HEK293 (cell line): ENCODE measurements at regions not wholly inside any gene's neighbourhood (a gene's known extent, or its start where the extent isn't known, plus 50 kb on each side); places are given as distances from the start of the nearest gene placed in this dataset.

Experiments
- KLF1 ChIP-seq: fragments of 450-650 bp; formaldehyde crosslinking; IDR thresholded peaks from 2 replicates; pipeline ENCODE4 v1.5.1; 2016; ENCODE audit warnings: missing biosample characterization, missing genetic modification characterization
- RBAK ChIP-seq: fragments of 450-650 bp; formaldehyde crosslinking; IDR thresholded peaks from 2 replicates; pipeline ENCODE4 v1.5.1; 2016; ENCODE audit warnings: missing biosample characterization, missing genetic modification characterization
- SP2 ChIP-seq: fragments of 450-650 bp; formaldehyde crosslinking; IDR thresholded peaks from 2 replicates; pipeline ENCODE4 v1.5.1; 2016; ENCODE audit warnings: missing biosample characterization, missing genetic modification characterization
- YY1 ChIP-seq: fragments of 450-650 bp; formaldehyde crosslinking; IDR thresholded peaks from 2 replicates; pipeline ENCODE4 v1.5.1; 2018; ENCODE audit warnings: missing biosample characterization, missing genetic modification characterization
- ZBTB48 ChIP-seq: fragments of 450-650 bp; formaldehyde crosslinking; IDR thresholded peaks from 2 replicates; pipeline ENCODE4 v1.5.1; 2016; ENCODE audit warnings: missing biosample characterization, missing genetic modification characterization
- ZNF274 ChIP-seq, 2 experiments: fragments of 200-500 bp in 1 of 2; fragments of 450-650 bp in 1 of 2; sonication (Bioruptor generic) in 1 of 2; formaldehyde crosslinking in 1 of 2; IDR thresholded peaks; 2 replicates each; pipeline versions ENCODE4 v1.5.1 to v1.6.1; 2014 to 2016; ENCODE audit warnings: borderline replicate concordance in 1 of 2, inconsistent platforms in 1 of 2, low read length in 1 of 2, missing biosample characterization in 1 of 2, missing genetic modification characterization in 1 of 2
- ZNF302 ChIP-seq: fragments of 450-650 bp; formaldehyde crosslinking; IDR thresholded peaks from 2 replicates; pipeline ENCODE4 v1.5.1; 2016; ENCODE audit warnings: missing biosample characterization, missing genetic modification characterization, low read depth
- ZNF510 ChIP-seq: fragments of 450-650 bp; formaldehyde crosslinking; IDR thresholded peaks from 2 replicates; pipeline ENCODE4 v1.5.1; 2018; ENCODE audit warnings: mild to moderate bottlenecking, missing genetic modification characterization, missing biosample characterization; ENCODE audit not compliant: insufficient replicate concordance
- ZNF777 ChIP-seq: fragments of 450-650 bp; formaldehyde crosslinking; IDR thresholded peaks from 2 replicates; pipeline ENCODE4 v1.5.1; 2017; ENCODE audit warnings: missing biosample characterization, missing genetic modification characterization, borderline replicate concordance
- ZXDB ChIP-seq: fragments of 450-650 bp; formaldehyde crosslinking; IDR thresholded peaks from 2 replicates; pipeline ENCODE4 v1.5.1; 2016; ENCODE audit warnings: missing biosample characterization, missing genetic modification characterization
- TF ChIP-seq, protein P1 (sequence below): fragments of 450-650 bp; formaldehyde crosslinking; IDR thresholded peaks from 2 replicates; pipeline ENCODE4 v1.5.0; 2017; ENCODE audit warnings: missing biosample characterization, missing genetic modification characterization, borderline replicate concordance
- TF ChIP-seq, protein P2 (sequence below): fragments of 450-650 bp; formaldehyde crosslinking; IDR thresholded peaks from 2 replicates; pipeline ENCODE4 v1.5.1; 2016; ENCODE audit warnings: missing biosample characterization, missing genetic modification characterization
- TF ChIP-seq, protein P3 (sequence below): fragments of 450-650 bp; formaldehyde crosslinking; IDR thresholded peaks from 2 replicates; pipeline ENCODE4 v1.5.1; 2016; ENCODE audit warnings: missing biosample characterization, missing genetic modification characterization, low read depth
- TF ChIP-seq, protein P4 (sequence below): fragments of 450-650 bp; formaldehyde crosslinking; IDR thresholded peaks from 2 replicates; pipeline ENCODE4 v1.5.1; 2016; ENCODE audit warnings: missing biosample characterization, missing genetic modification characterization

DNA sequence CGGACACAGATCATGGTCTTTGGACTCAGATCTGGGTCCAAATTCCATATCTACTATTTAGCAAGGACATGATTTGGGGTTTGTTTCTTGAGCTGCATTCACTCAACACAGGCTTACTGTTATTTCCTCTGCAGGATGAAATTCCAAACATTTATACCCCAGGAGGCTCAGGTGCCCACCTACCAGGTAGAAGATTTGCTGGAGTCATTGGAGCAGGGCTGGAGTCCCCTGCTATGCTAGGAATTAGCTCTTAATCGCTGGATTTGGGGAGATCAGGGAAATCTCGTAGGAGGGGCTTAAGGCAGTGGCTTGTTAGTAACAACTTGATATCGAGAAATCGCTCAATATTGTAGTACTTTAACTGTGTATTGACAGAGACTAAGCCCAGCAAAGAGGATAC lies 193.0 kb downstream of the IL20RB start:
- TF ChIP-seq, protein P1, sequence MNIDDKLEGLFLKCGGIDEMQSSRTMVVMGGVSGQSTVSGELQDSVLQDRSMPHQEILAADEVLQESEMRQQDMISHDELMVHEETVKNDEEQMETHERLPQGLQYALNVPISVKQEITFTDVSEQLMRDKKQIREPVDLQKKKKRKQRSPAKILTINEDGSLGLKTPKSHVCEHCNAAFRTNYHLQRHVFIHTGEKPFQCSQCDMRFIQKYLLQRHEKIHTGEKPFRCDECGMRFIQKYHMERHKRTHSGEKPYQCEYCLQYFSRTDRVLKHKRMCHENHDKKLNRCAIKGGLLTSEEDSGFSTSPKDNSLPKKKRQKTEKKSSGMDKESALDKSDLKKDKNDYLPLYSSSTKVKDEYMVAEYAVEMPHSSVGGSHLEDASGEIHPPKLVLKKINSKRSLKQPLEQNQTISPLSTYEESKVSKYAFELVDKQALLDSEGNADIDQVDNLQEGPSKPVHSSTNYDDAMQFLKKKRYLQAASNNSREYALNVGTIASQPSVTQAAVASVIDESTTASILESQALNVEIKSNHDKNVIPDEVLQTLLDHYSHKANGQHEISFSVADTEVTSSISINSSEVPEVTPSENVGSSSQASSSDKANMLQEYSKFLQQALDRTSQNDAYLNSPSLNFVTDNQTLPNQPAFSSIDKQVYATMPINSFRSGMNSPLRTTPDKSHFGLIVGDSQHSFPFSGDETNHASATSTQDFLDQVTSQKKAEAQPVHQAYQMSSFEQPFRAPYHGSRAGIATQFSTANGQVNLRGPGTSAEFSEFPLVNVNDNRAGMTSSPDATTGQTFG (tag by site-specific recombination): no peak
- TF ChIP-seq, protein P2, sequence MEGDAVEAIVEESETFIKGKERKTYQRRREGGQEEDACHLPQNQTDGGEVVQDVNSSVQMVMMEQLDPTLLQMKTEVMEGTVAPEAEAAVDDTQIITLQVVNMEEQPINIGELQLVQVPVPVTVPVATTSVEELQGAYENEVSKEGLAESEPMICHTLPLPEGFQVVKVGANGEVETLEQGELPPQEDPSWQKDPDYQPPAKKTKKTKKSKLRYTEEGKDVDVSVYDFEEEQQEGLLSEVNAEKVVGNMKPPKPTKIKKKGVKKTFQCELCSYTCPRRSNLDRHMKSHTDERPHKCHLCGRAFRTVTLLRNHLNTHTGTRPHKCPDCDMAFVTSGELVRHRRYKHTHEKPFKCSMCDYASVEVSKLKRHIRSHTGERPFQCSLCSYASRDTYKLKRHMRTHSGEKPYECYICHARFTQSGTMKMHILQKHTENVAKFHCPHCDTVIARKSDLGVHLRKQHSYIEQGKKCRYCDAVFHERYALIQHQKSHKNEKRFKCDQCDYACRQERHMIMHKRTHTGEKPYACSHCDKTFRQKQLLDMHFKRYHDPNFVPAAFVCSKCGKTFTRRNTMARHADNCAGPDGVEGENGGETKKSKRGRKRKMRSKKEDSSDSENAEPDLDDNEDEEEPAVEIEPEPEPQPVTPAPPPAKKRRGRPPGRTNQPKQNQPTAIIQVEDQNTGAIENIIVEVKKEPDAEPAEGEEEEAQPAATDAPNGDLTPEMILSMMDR (tag by site-specific recombination): no peak
- TF ChIP-seq ZNF302 (tag by site-specific recombination): no peak
- no peak for TF ChIP-seq YY1
- no peak for TF ChIP-seq SP2 (tag by site-specific recombination)
- TF ChIP-seq, protein P3, sequence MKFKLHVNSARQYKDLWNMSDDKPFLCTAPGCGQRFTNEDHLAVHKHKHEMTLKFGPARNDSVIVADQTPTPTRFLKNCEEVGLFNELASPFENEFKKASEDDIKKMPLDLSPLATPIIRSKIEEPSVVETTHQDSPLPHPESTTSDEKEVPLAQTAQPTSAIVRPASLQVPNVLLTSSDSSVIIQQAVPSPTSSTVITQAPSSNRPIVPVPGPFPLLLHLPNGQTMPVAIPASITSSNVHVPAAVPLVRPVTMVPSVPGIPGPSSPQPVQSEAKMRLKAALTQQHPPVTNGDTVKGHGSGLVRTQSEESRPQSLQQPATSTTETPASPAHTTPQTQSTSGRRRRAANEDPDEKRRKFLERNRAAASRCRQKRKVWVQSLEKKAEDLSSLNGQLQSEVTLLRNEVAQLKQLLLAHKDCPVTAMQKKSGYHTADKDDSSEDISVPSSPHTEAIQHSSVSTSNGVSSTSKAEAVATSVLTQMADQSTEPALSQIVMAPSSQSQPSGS (tag by site-specific recombination): no peak
- no peak for TF ChIP-seq RBAK (tag by site-specific recombination)
- TF ChIP-seq ZBTB48 (tag by site-specific recombination): no peak
- no peak for TF ChIP-seq KLF1 (tag by site-specific recombination)
- TF ChIP-seq ZNF510 (tag by site-specific recombination): no peak
- TF ChIP-seq, protein P4, sequence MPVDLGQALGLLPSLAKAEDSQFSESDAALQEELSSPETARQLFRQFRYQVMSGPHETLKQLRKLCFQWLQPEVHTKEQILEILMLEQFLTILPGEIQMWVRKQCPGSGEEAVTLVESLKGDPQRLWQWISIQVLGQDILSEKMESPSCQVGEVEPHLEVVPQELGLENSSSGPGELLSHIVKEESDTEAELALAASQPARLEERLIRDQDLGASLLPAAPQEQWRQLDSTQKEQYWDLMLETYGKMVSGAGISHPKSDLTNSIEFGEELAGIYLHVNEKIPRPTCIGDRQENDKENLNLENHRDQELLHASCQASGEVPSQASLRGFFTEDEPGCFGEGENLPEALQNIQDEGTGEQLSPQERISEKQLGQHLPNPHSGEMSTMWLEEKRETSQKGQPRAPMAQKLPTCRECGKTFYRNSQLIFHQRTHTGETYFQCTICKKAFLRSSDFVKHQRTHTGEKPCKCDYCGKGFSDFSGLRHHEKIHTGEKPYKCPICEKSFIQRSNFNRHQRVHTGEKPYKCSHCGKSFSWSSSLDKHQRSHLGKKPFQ (tag by site-specific recombination): no peak
- TF ChIP-seq ZXDB (tag by site-specific recombination): no peak
- no peak for TF ChIP-seq ZNF274 (IDR thresholded peaks at IDR 0.05; ENCODE audit: low read length)
- TF ChIP-seq ZNF274 (tag by site-specific recombination; IDR thresholded peaks at IDR 0.05; ENCODE audit: borderline replicate concordance): no peak
- no peak for TF ChIP-seq ZNF777 (tag by site-specific recombination)
